Stimulated activated naive B cell treated with anti-CD40 and anti-IgM and Interleukin-4, amounts not matched to agents 10 μg/mL and 1 μg/mL and 100 μg/mL, for 72 hours (primary cell): ENCODE measurements at regions not wholly inside any gene's neighbourhood (a gene's known extent, or its start where the extent isn't known, plus 50 kb on each side); places are given as distances from the start of the nearest gene placed in this dataset.
"Not testable (repeated sequence)": the region's sequence is repeated elsewhere in the genome, so short reads cannot be mapped to it uniquely, and the experiment has no call there.

Experiments
- ATAC-seq, 2 donors: fragments of 150-1000 bp; cut with Tn5 transposase; replicated peaks; 2 replicates each; pipeline ENCODE4 v1.10.0; 2021; ENCODE audit warnings: moderate library complexity in 1 of 2
- DNase-seq: peaks from one replicate; pipeline ENCODE4 v3.0.0; 2021
- H3K27ac Mint-ChIP-seq: one replicate; pipeline ENCODE4 v1.8.0; 2022; ENCODE audit warnings: mild to moderate bottlenecking, mixed read lengths
- H3K27me3 Mint-ChIP-seq, 2 donors: one replicate each; pipeline ENCODE4 v1.8.0; 2022; ENCODE audit warnings: mixed read lengths in 2 of 2
- H3K36me3 Mint-ChIP-seq, 2 donors: one replicate each; pipeline ENCODE4 v1.8.0; 2022; ENCODE audit warnings: mixed read lengths in 2 of 2, mild to moderate bottlenecking in 1 of 2
- H3K4me1 Mint-ChIP-seq, 2 donors: one replicate each; pipeline ENCODE4 v1.8.0; 2022; ENCODE audit warnings: mixed read lengths in 2 of 2, mild to moderate bottlenecking in 1 of 2
- H3K4me3 Mint-ChIP-seq, 2 donors: one replicate each; pipeline ENCODE4 v1.8.0; 2022; ENCODE audit warnings: mild to moderate bottlenecking in 2 of 2, mixed read lengths in 2 of 2, moderate library complexity in 1 of 2
- H3K9me3 Mint-ChIP-seq, 2 donors: one replicate each; pipeline ENCODE4 v1.8.0; 2022; ENCODE audit warnings: mixed read lengths in 2 of 2, mild to moderate bottlenecking in 1 of 2

GRCh38 chr9:17083258-17083657 is 51.6 kb upstream of the CNTLN start:
- Mint-ChIP-seq H3K4me1 (no peaks in the 10 kb centered on the region), H3K27ac (no peak overlapping the region), H3K36me3 (no peaks in the 10 kb centered on the region), H3K27me3 (no peaks in the 10 kb centered on the region), H3K4me3 (no peak overlapping the region), H3K9me3 (no peaks in the 10 kb centered on the region)
- no peak for ATAC-seq
- DNase-seq = no peak

- no peaks in the 10 kb centered on the region for H3K27me3 Mint-ChIP-seq
- no peaks in the 10 kb centered on the region for H3K4me1 Mint-ChIP-seq
- H3K27ac Mint-ChIP-seq = no peak overlapping the region
- no peaks in the 10 kb centered on the region for H3K36me3 Mint-ChIP-seq
- no peak overlapping the region for H3K4me3 Mint-ChIP-seq
- DNase-seq (no peak), ATAC-seq (no peak)
- H3K9me3 Mint-ChIP-seq = no peaks in the 10 kb centered on the region
Measured at GRCh38 chr9:17082343-17083064, 52.3 kb upstream of the CNTLN start.

GRCh38 chr9:17081814-17082213 is 53.0 kb upstream of the CNTLN start:
- H3K36me3 Mint-ChIP-seq = no peaks in the 10 kb centered on the region
- DNase-seq (no peak), ATAC-seq (no peak)
- no peaks in the 10 kb centered on the region for H3K27me3 Mint-ChIP-seq
- no peak overlapping the region for H3K4me3 Mint-ChIP-seq
- no peaks in the 10 kb centered on the region for H3K4me1 Mint-ChIP-seq
- no peaks in the 10 kb centered on the region for H3K9me3 Mint-ChIP-seq
- no peak overlapping the region for H3K27ac Mint-ChIP-seq

- H3K4me1 Mint-ChIP-seq = no peaks in the 10 kb centered on the region
- no peaks in the 10 kb centered on the region for H3K9me3 Mint-ChIP-seq
- H3K27me3 Mint-ChIP-seq = no peaks in the 10 kb centered on the region
- DNase-seq = no peak
- no peak overlapping the region for H3K27ac Mint-ChIP-seq
- no peak for ATAC-seq
- no peaks in the 10 kb centered on the region for H3K36me3 Mint-ChIP-seq
- no peak overlapping the region for H3K4me3 Mint-ChIP-seq
Measured at GRCh38 chr9:17081351-17081750, 53.5 kb upstream of the CNTLN start.

- Mint-ChIP-seq H3K36me3 (no peaks in the 10 kb centered on the region), H3K4me3 (no peak overlapping the region), H3K9me3 (peaks cover 2 to 5% of the 10 kb centered on the region in 2 donors), H3K27me3 (no peaks in the 10 kb centered on the region), H3K27ac (no peak overlapping the region), H3K4me1 (no peaks in the 10 kb centered on the region)
- ATAC-seq (no peak), DNase-seq (no peak)
Measured at GRCh38 chr9:17075758-17076485, 58.9 kb upstream of the CNTLN start.

- DNase-seq = no peak
- Mint-ChIP-seq H3K27ac (no peak overlapping the region), H3K27me3 (no peaks in the 10 kb centered on the region), H3K4me1 (no peaks in the 10 kb centered on the region), H3K36me3 (no peaks in the 10 kb centered on the region), H3K9me3 (peaks cover 2 to 5% of the 10 kb centered on the region in 2 donors), H3K4me3 (no peak overlapping the region)
- ATAC-seq = no peak
Measured at GRCh38 chr9:17075146-17075757, 59.6 kb upstream of the CNTLN start.

- ATAC-seq, H3K4me1 Mint-ChIP-seq, H3K27me3 Mint-ChIP-seq, H3K9me3 Mint-ChIP-seq, DNase-seq, H3K36me3 Mint-ChIP-seq, H3K27ac Mint-ChIP-seq, H3K4me3 Mint-ChIP-seq: not testable (repeated sequence)
Measured at GRCh38 chr9:17072563-17072962, 62.3 kb upstream of the CNTLN start.

- DNase-seq = no peak
- Mint-ChIP-seq H3K27me3 (peaks cover 0 to 5% of the 10 kb centered on the region in 2 donors), H3K9me3 (no peaks in the 10 kb centered on the region), H3K27ac (no peak overlapping the region), H3K4me1 (no peaks in the 10 kb centered on the region), H3K36me3 (no peaks in the 10 kb centered on the region), H3K4me3 (no peak overlapping the region)
- ATAC-seq = no peak
Measured at GRCh38 chr9:17068671-17069070, 66.2 kb upstream of the CNTLN start.

- Mint-ChIP-seq H3K27me3 (peaks cover 0 to 5% of the 10 kb centered on the region in 2 donors), H3K36me3 (no peaks in the 10 kb centered on the region), H3K27ac (no peak overlapping the region), H3K4me1 (no peaks in the 10 kb centered on the region), H3K9me3 (no peaks in the 10 kb centered on the region), H3K4me3 (no peak overlapping the region)
- DNase-seq (no peak), ATAC-seq (no peak)
Measured at GRCh38 chr9:17065062-17065461, 69.8 kb upstream of the CNTLN start.

- Mint-ChIP-seq H3K36me3 (no peaks in the 10 kb centered on the region), H3K9me3 (no peaks in the 10 kb centered on the region), H3K4me1 (no peaks in the 10 kb centered on the region), H3K27ac (no peak overlapping the region), H3K4me3 (no peak overlapping the region), H3K27me3 (peaks cover 0 to 5% of the 10 kb centered on the region in 2 donors)
- DNase-seq (no peak), ATAC-seq (no peak)
Measured at GRCh38 chr9:17064558-17064957, 70.3 kb upstream of the CNTLN start.

- peak; percentile 87 for ATAC-seq
- peaks cover 0 to 2% of the 10 kb centered on the region in 2 donors for H3K27me3 Mint-ChIP-seq
- H3K9me3 Mint-ChIP-seq = no peaks in the 10 kb centered on the region
- no peak for DNase-seq
- no peaks in the 10 kb centered on the region for H3K4me1 Mint-ChIP-seq
- no peak overlapping the region for H3K27ac Mint-ChIP-seq
- H3K36me3 Mint-ChIP-seq = no peaks in the 10 kb centered on the region
- no peak overlapping the region for H3K4me3 Mint-ChIP-seq
Measured at GRCh38 chr9:17063535-17064135, 71.2 kb upstream of the CNTLN start.

GRCh38 chr9:17062497-17062896 is 72.3 kb upstream of the CNTLN start:
- DNase-seq (no peak), ATAC-seq (no peak)
- Mint-ChIP-seq H3K27me3 (no peaks in the 10 kb centered on the region), H3K4me1 (no peaks in the 10 kb centered on the region), H3K36me3 (no peaks in the 10 kb centered on the region), H3K9me3 (no peaks in the 10 kb centered on the region), H3K27ac (no peak overlapping the region), H3K4me3 (no peak overlapping the region)

GRCh38 chr9:17060450-17060849 is 74.4 kb upstream of the CNTLN start:
- no peak for ATAC-seq

GRCh38 chr9:17059465-17059864 is 75.4 kb upstream of the CNTLN start:
- H3K27me3 Mint-ChIP-seq = no peaks in the 10 kb centered on the region

More at GRCh38 chr9:17060450-17060849, 74.4 kb upstream of the CNTLN start:
- Mint-ChIP-seq H3K27me3 (no peaks in the 10 kb centered on the region), H3K9me3 (peaks cover 0 to 6% of the 10 kb centered on the region in 2 donors), H3K27ac (no peak overlapping the region), H3K4me1 (no peaks in the 10 kb centered on the region), H3K4me3 (no peak overlapping the region), H3K36me3 (no peaks in the 10 kb centered on the region)
- DNase-seq = no peak

More at GRCh38 chr9:17059465-17059864, 75.4 kb upstream of the CNTLN start:
- Mint-ChIP-seq H3K4me1 (no peaks in the 10 kb centered on the region), H3K9me3 (peaks cover 0 to 7% of the 10 kb centered on the region in 2 donors), H3K27ac (no peak overlapping the region), H3K36me3 (no peaks in the 10 kb centered on the region), H3K4me3 (no peak overlapping the region)
- DNase-seq = no peak
- ATAC-seq = no peak
